ENCODE measurements at regions not wholly inside any gene's neighbourhood (a gene's known extent, or its start where the extent isn't known, plus 50 kb on each side); places are given as distances from the start of the nearest gene placed in this dataset.

- TF ChIP-seq ZNF462 (CRISPR knock-in tag; IDR thresholded peaks at IDR 0.05) (no peak), NANOG (IDR thresholded peaks at IDR 0.05; ENCODE audit: borderline replicate concordance) (no peak), CREB1 (CRISPR knock-in tag; IDR thresholded peaks at IDR 0.05; ENCODE audit: low read depth) (no peak), ETS1 (IDR thresholded peaks at IDR 0.05) (no peak), CTCF (conservative IDR thresholded peaks at IDR 0.05; ENCODE audit: low read depth in 2 of 2) (no peak), STAT1 (IDR thresholded peaks at IDR 0.05; ENCODE audit: unreplicated experiment) (no peak)
Observed at GRCh38 chr18:10130606-10131005, 216.8 kb downstream of the VAPA start (continued).

GRCh38 chr18:10131081-10131459, 217.3 kb downstream of the VAPA start:
- Histone ChIP-seq H3K4me1 (ENCODE audit: insufficient read depth) (peaks cover 19% of the 10 kb centered on the region), H3K36me3 (ENCODE audit: insufficient read depth) (no peaks in the 10 kb centered on the region), H3K79me2 (replicated peaks; ENCODE audit: insufficient read depth) (no peaks in the 10 kb centered on the region), H3K9me2 (ENCODE audit: insufficient read depth) (no peaks in the 10 kb centered on the region), H2AFZ (peak overlapping the region; percentile 99; the same call in 1 of the 2 replicates), H3F3A (replicated peaks; ENCODE audit: low read depth) (no peaks in the 10 kb centered on the region), H3K27ac (ENCODE audit: low read depth) (no peak overlapping the region), H3K4me3 (peak overlapping the region; percentile 76), H3K4me2 (peak overlapping the region; percentile 98), H3K27me3 (ENCODE audit: insufficient read depth) (peaks cover 15% of the 10 kb centered on the region), H4K20me1 (replicated peaks; ENCODE audit: insufficient read depth) (no peaks in the 10 kb centered on the region)
- Mint-ChIP-seq H3K4me1 (peaks cover 21% of the 10 kb centered on the region), H3K9me3 (no peaks in the 10 kb centered on the region), H3K36me3 (ENCODE audit: low read depth) (no peaks in the 10 kb centered on the region), H3K27ac (no peak overlapping the region), H3K27me3 (ENCODE audit: insufficient read depth, low read depth, poor library complexity) (peaks cover 13% of the 10 kb centered on the region), H3K4me3 (peak overlapping the region; percentile 75)
- ATAC-seq (no peak), DNase-seq (ENCODE audit: low spot score) (no peak)
- TF ChIP-seq POLR2AphosphoS5 (IDR thresholded peaks at IDR 0.05; ENCODE audit: low read depth) (no peak), ZNF462 (CRISPR knock-in tag; IDR thresholded peaks at IDR 0.05) (no peak)
